ENCODE measurements at regions not wholly inside any gene's neighbourhood (a gene's known extent, or its start where the extent isn't known, plus 50 kb on each side); places are given as distances from the start of the nearest gene placed in this dataset.

DNA sequence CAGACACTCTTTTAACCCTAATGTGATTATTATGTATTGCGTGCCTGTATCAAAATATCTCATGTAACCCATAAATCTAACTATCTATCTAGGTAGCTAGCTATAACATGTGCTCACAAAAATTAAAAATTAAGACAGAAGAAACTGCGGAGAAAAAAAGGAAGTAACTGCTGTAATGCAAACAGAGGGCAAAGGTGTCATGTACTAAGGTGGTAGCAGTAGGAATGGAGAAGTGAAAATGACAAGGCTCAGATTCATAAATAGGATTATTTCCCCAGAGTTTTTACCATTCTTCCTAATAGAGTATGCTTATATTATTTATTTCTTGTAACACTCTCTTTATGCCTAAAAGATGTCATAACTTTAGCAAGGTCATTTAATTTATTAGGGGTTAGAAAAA lies 1527.5 kb upstream of the C9orf72 start:
- TF ChIP-seq TAF7 (tag; IDR thresholded peaks at IDR 0.05), result no peak
- no peak for TF ChIP-seq ZFX (CRISPR knock-in tag; IDR thresholded peaks at IDR 0.05)
- TF ChIP-seq CTCF (IDR thresholded peaks at IDR 0.05 in 2 of 3, conservative IDR thresholded peaks at IDR 0.05 in 1 of 3; ENCODE audit: insufficient read depth in 2 of 3, low read depth in 1 of 3, low read length in 3 of 3), result no peak
- no peak for TF ChIP-seq DPF2 (IDR thresholded peaks at IDR 0.05)
- no peak for TF ChIP-seq ZNF79 (CRISPR knock-in tag; IDR thresholded peaks at IDR 0.05; ENCODE audit: low read depth)
- TF ChIP-seq MAFK (IDR thresholded peaks at IDR 0.05; ENCODE audit: low read length), result no peak
- TF ChIP-seq, protein P1, sequence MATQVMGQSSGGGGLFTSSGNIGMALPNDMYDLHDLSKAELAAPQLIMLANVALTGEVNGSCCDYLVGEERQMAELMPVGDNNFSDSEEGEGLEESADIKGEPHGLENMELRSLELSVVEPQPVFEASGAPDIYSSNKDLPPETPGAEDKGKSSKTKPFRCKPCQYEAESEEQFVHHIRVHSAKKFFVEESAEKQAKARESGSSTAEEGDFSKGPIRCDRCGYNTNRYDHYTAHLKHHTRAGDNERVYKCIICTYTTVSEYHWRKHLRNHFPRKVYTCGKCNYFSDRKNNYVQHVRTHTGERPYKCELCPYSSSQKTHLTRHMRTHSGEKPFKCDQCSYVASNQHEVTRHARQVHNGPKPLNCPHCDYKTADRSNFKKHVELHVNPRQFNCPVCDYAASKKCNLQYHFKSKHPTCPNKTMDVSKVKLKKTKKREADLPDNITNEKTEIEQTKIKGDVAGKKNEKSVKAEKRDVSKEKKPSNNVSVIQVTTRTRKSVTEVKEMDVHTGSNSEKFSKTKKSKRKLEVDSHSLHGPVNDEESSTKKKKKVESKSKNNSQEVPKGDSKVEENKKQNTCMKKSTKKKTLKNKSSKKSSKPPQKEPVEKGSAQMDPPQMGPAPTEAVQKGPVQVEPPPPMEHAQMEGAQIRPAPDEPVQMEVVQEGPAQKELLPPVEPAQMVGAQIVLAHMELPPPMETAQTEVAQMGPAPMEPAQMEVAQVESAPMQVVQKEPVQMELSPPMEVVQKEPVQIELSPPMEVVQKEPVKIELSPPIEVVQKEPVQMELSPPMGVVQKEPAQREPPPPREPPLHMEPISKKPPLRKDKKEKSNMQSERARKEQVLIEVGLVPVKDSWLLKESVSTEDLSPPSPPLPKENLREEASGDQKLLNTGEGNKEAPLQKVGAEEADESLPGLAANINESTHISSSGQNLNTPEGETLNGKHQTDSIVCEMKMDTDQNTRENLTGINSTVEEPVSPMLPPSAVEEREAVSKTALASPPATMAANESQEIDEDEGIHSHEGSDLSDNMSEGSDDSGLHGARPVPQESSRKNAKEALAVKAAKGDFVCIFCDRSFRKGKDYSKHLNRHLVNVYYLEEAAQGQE (IDR thresholded peaks at IDR 0.05; ENCODE audit: borderline replicate concordance), result no peak
- TF ChIP-seq, protein P1 (CRISPR knock-in tag; IDR thresholded peaks at IDR 0.05; ENCODE audit: low read depth), result no peak

Measured in K562 (cell line).